Calu3 (cell line): ENCODE measurements at regions not wholly inside any gene's neighbourhood (a gene's known extent, or its start where the extent isn't known, plus 50 kb on each side); places are given as distances from the start of the nearest gene placed in this dataset.

Source experiments
- BruUV-seq: library from RNA; stranded (reverse); fragments of 400-500 nt; replicated peaks from 2 replicates; lab custom pipeline; 2021; lab: Mats Ljungman, UMichigan
- CTCF ChIA-PET: fragments of 300-600 bp; sonication (Branson Sonifier 250); formaldehyde crosslinking; loops from one replicate; lab custom pipeline; 2022; ENCODE audit warnings: antibody characterized with exemption; lab: Charles Lee
- DNase-seq: peaks from one replicate; pipeline ENCODE4 v3.0.0; 2022
- H3K27ac Mint-ChIP-seq: one replicate; pipeline ENCODE4 v1.8.0; 2022; ENCODE audit warnings: mixed read lengths; ENCODE audit not compliant: unreplicated experiment
- H3K27me3 Mint-ChIP-seq: one replicate; pipeline ENCODE4 v1.8.0; 2022; ENCODE audit warnings: mixed read lengths; ENCODE audit not compliant: unreplicated experiment
- H3K36me3 Mint-ChIP-seq: one replicate; pipeline ENCODE4 v1.8.0; 2022; ENCODE audit warnings: mild to moderate bottlenecking, moderate library complexity, mixed read lengths; ENCODE audit not compliant: insufficient read depth, unreplicated experiment
- H3K4me1 Mint-ChIP-seq: one replicate; pipeline ENCODE4 v1.8.0; 2022; ENCODE audit warnings: mild to moderate bottlenecking, low read depth, mixed read lengths; ENCODE audit not compliant: unreplicated experiment
- H3K4me3 Mint-ChIP-seq: one replicate; pipeline ENCODE4 v1.8.0; 2022; ENCODE audit warnings: mild to moderate bottlenecking, low read depth, moderate library complexity, mixed read lengths; ENCODE audit not compliant: unreplicated experiment
- H3K9me3 Mint-ChIP-seq: one replicate; pipeline ENCODE4 v1.8.0; 2022; ENCODE audit warnings: low read depth, mixed read lengths; ENCODE audit not compliant: unreplicated experiment
- CTCF ChIP-seq: fragments of 200-600 bp; IDR thresholded peaks from one replicate; pipeline ENCODE4 v1.8.0; 2022; ENCODE audit warnings: antibody characterized with exemption; ENCODE audit not compliant: unreplicated experiment
- intact Hi-C: fragments of 100-400 bp; cut with micrococcal nuclease; formaldehyde crosslinking; loops from one replicate; pipeline ENCODE4 v1.10.0; 2022; ENCODE audit not compliant: unreplicated experiment

DNA sequence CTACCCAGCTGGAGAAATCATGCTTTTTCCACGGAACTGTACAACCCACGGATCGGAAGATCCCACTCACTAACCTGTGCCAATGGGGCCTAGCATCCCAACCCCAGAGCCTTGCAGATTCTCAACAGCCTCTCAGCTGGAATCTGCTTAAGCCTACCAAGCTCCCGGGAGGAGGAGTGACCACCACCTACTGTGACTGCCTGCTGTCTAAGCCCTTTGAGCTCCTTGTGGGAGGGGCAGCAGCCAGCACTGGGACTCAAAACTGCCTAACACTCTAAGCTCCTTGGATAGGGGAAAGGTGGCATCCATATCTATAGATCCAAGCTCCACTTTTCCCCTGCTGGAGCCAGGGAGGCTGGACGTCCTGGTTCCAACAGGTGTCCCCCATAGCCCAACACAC, 254.4 kb upstream of the CNTNAP2 start:
- no peak overlapping the region for H3K4me3 Mint-ChIP-seq
- H3K27ac Mint-ChIP-seq: no peak overlapping the region

GRCh38 chr7:145860809-145861208, 255.8 kb upstream of the CNTNAP2 start:
- H3K27ac Mint-ChIP-seq: no peak overlapping the region
- H3K4me3 Mint-ChIP-seq: no peak overlapping the region
- intact Hi-C loops: no loop called here
- no peak for DNase-seq
- peaks cover 13% of the 10 kb centered on the region for H3K9me3 Mint-ChIP-seq
- CTCF ChIA-PET: no interaction called here
- TF ChIP-seq CTCF: no peak
- H3K4me1 Mint-ChIP-seq: no peaks in the 10 kb centered on the region
- no TSS peak for BruUV-seq
- no peaks in the 10 kb centered on the region for H3K27me3 Mint-ChIP-seq
- H3K36me3 Mint-ChIP-seq: no peaks in the 10 kb centered on the region

More for the DNA sequence above, 254.4 kb upstream of the CNTNAP2 start:
- DNase-seq: no peak
- Mint-ChIP-seq H3K36me3 (no peaks in the 10 kb centered on the region), H3K27me3 (no peaks in the 10 kb centered on the region), H3K9me3 (peaks cover 23% of the 10 kb centered on the region), H3K4me1 (no peaks in the 10 kb centered on the region)
- intact Hi-C loops: no loop called here
- BruUV-seq: no TSS peak
- CTCF ChIA-PET: no interaction called here
- no peak for TF ChIP-seq CTCF

GRCh38 chr7:145850636-145851035, 266.0 kb upstream of the CNTNAP2 start:
- H3K36me3 Mint-ChIP-seq: no peaks in the 10 kb centered on the region
- BruUV-seq: no TSS peak

DNA sequence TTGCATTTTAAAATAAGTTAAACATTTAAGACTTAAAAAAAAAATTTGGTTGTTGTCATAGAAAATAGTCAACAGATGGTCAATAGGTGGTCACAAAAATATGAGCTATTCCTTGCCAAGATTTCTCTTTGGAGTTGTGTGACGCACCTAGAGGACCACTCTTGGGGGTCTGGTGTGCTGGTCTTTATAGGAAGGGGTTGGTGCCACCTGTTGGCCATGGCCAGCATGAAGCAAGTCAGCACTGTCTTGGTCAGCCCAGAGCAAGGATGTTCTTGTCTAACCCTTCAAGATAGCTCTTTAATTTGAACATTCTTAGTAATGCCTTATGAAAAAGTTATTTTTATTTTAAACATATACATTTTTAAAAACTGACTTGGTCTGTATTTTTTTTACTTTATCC, 267.9 kb upstream of the CNTNAP2 start:
- H3K9me3 Mint-ChIP-seq: peaks cover 16% of the 10 kb centered on the region
- no TSS peak for BruUV-seq
- TF ChIP-seq CTCF: no peak
- CTCF ChIA-PET: no interaction called here
- no peaks in the 10 kb centered on the region for H3K36me3 Mint-ChIP-seq
- intact Hi-C loops: no loop called here
- H3K27me3 Mint-ChIP-seq: no peaks in the 10 kb centered on the region
- H3K4me3 Mint-ChIP-seq: no peak overlapping the region
- no peaks in the 10 kb centered on the region for H3K4me1 Mint-ChIP-seq
- H3K27ac Mint-ChIP-seq: no peak overlapping the region
- DNase-seq: no peak

More at GRCh38 chr7:145850636-145851035, 266.0 kb upstream of the CNTNAP2 start:
- CTCF ChIA-PET: no interaction called here
- Mint-ChIP-seq H3K9me3 (peaks cover 17% of the 10 kb centered on the region), H3K4me3 (no peak overlapping the region), H3K27me3 (no peaks in the 10 kb centered on the region), H3K4me1 (no peaks in the 10 kb centered on the region), H3K27ac (no peak overlapping the region)
- TF ChIP-seq CTCF: no peak
- intact Hi-C loops: no loop called here
- no peak for DNase-seq

GRCh38 chr7:145845345-145845744, 271.3 kb upstream of the CNTNAP2 start:
- Mint-ChIP-seq H3K27ac (no peak overlapping the region), H3K4me3 (no peak overlapping the region), H3K9me3 (peaks cover 23% of the 10 kb centered on the region), H3K27me3 (no peaks in the 10 kb centered on the region), H3K4me1 (no peaks in the 10 kb centered on the region), H3K36me3 (no peaks in the 10 kb centered on the region)
- BruUV-seq: no TSS peak
- CTCF ChIA-PET: no interaction called here
- TF ChIP-seq CTCF: no peak
- DNase-seq: no peak
- intact Hi-C loops: no loop called here
